NB4 (cell line): ENCODE measurements at regions not wholly inside any gene's neighbourhood (a gene's known extent, or its start where the extent isn't known, plus 50 kb on each side); places are given as distances from the start of the nearest gene placed in this dataset.
"Not testable (repeated sequence)": the region's sequence is repeated elsewhere in the genome, so short reads cannot be mapped to it uniquely, and the experiment has no call there.

Experiments used
- DNase-seq: peaks from one replicate; pipeline ENCODE4 v3.0.0; 2010; ENCODE audit warnings: low read depth
- H3K4me3 ChIP-seq: one replicate; pipeline ENCODE4 v1.5.1; 2011; ENCODE audit warnings: mild to moderate bottlenecking, low read depth, low read length, moderate library complexity
- CTCF ChIP-seq: IDR thresholded peaks from one replicate; pipeline ENCODE4 v1.5.1; 2012; ENCODE audit warnings: low read depth, low read length
- MAX ChIP-seq: IDR thresholded peaks from 2 replicates; pipeline ENCODE4 v1.6.1; 2011; ENCODE audit warnings: low read depth, low read length
- MYC ChIP-seq: IDR thresholded peaks from 2 replicates; pipeline ENCODE4 v1.6.1; 2011; ENCODE audit warnings: low read depth, low read length
- POLR2A ChIP-seq: IDR thresholded peaks from 2 replicates; pipeline ENCODE4 v1.6.1; 2011; ENCODE audit warnings: mild to moderate bottlenecking; ENCODE audit not compliant: insufficient read length; ENCODE audit errors: extremely low read depth

- DNase-seq: no peak
- TF ChIP-seq POLR2A (no peak), CTCF (no peak), MAX (no peak), MYC (no peak)
- no peak overlapping the region for H3K4me3 ChIP-seq
Observed at GRCh38 chr4:133550436-133550835, 401.3 kb downstream of the PCDH10 start.

GRCh38 chr4:133544097-133544496 lies 395.0 kb downstream of the PCDH10 start:
- TF ChIP-seq POLR2A (no peak), MAX (no peak), CTCF (no peak), MYC (no peak)
- DNase-seq: no peak
- H3K4me3 ChIP-seq: no peak overlapping the region

- no peak for DNase-seq
- TF ChIP-seq POLR2A: no peak
- no peak for TF ChIP-seq MAX
- TF ChIP-seq CTCF: no peak
- no peak for TF ChIP-seq MYC
- no peak overlapping the region for H3K4me3 ChIP-seq
Observed at GRCh38 chr4:133537780-133538281, 388.7 kb downstream of the PCDH10 start.

- DNase-seq, H3K4me3 ChIP-seq: not testable (repeated sequence)
Observed at GRCh38 chr4:133534224-133534623, 385.1 kb downstream of the PCDH10 start.

- DNase-seq: no peak
- no peak overlapping the region for H3K4me3 ChIP-seq
- no peak for TF ChIP-seq MYC
- no peak for TF ChIP-seq MAX
- no peak for TF ChIP-seq CTCF
- no peak for TF ChIP-seq POLR2A
Observed at GRCh38 chr4:133524369-133524768, 375.3 kb downstream of the PCDH10 start.

- no peak for DNase-seq
- TF ChIP-seq MYC (no peak), MAX (no peak), POLR2A (no peak), CTCF (no peak)
- no peak overlapping the region for H3K4me3 ChIP-seq
Observed at GRCh38 chr4:133513901-133514300, 364.8 kb downstream of the PCDH10 start.
